ENCODE measurements at regions not wholly inside any gene's neighbourhood (a gene's known extent, or its start where the extent isn't known, plus 50 kb on each side); places are given as distances from the start of the nearest gene placed in this dataset.

GRCh38 chr5:2556375-2556966 is 195.0 kb downstream of the IRX2 start:
- no peak overlapping the region for H3K4me3 ChIP-seq (IDR thresholded peaks at IDR 0.05; ENCODE audit: insufficient read depth, low read depth, low read length)
- H3K79me2 ChIP-seq (ENCODE audit: insufficient read depth, low read depth) = no peaks in the 10 kb centered on the region
- H3K4me2 ChIP-seq = no peak overlapping the region
- H4K20me1 ChIP-seq (ENCODE audit: insufficient read depth) = no peaks in the 10 kb centered on the region
- no peak for TF ChIP-seq CTCF (conservative IDR thresholded peaks at IDR 0.05; ENCODE audit: low read depth, low read length)
- H3K27ac ChIP-seq = no peak overlapping the region
- no peaks in the 10 kb centered on the region for H3K27me3 ChIP-seq (ENCODE audit: insufficient read depth, low read depth)
- no peaks in the 10 kb centered on the region for H3K36me3 ChIP-seq (ENCODE audit: insufficient read depth)
- H3K4me1 ChIP-seq (ENCODE audit: low read depth, poor library complexity, severe bottlenecking) = no peaks in the 10 kb centered on the region
- H3K9ac ChIP-seq = no peak overlapping the region
- H2AFZ ChIP-seq (ENCODE audit: low read depth) = no peak overlapping the region

- H3K4me1 ChIP-seq (ENCODE audit: low read depth, poor library complexity, severe bottlenecking) = no peaks in the 10 kb centered on the region
- H3K27ac ChIP-seq = no peak overlapping the region
- TF ChIP-seq CTCF (conservative IDR thresholded peaks at IDR 0.05; ENCODE audit: low read depth, low read length) = no peak
Measured at GRCh38 chr5:2553611-2554010, 197.9 kb downstream of the IRX2 start.

GRCh38 chr5:2550509-2550908 is 201.0 kb downstream of the IRX2 start:
- Histone ChIP-seq H3K4me1 (ENCODE audit: low read depth, poor library complexity, severe bottlenecking) (no peaks in the 10 kb centered on the region), H4K20me1 (ENCODE audit: insufficient read depth) (no peaks in the 10 kb centered on the region), H3K27me3 (ENCODE audit: insufficient read depth, low read depth) (no peaks in the 10 kb centered on the region), H2AFZ (ENCODE audit: low read depth) (no peak overlapping the region), H3K36me3 (ENCODE audit: insufficient read depth) (no peaks in the 10 kb centered on the region), H3K4me2 (no peak overlapping the region), H3K9ac (no peak overlapping the region), H3K79me2 (ENCODE audit: insufficient read depth, low read depth) (no peaks in the 10 kb centered on the region), H3K27ac (no peak overlapping the region), H3K4me3 (IDR thresholded peaks at IDR 0.05; ENCODE audit: insufficient read depth, low read depth, low read length) (no peak overlapping the region)
- TF ChIP-seq CTCF (conservative IDR thresholded peaks at IDR 0.05; ENCODE audit: low read depth, low read length) = no peak

More at GRCh38 chr5:2553611-2554010, 197.9 kb downstream of the IRX2 start:
- Histone ChIP-seq H3K9ac (no peak overlapping the region), H3K4me3 (IDR thresholded peaks at IDR 0.05; ENCODE audit: insufficient read depth, low read depth, low read length) (no peak overlapping the region), H3K27me3 (ENCODE audit: insufficient read depth, low read depth) (no peaks in the 10 kb centered on the region), H3K79me2 (ENCODE audit: insufficient read depth, low read depth) (no peaks in the 10 kb centered on the region), H4K20me1 (ENCODE audit: insufficient read depth) (no peaks in the 10 kb centered on the region), H3K4me2 (no peak overlapping the region), H2AFZ (ENCODE audit: low read depth) (no peak overlapping the region), H3K36me3 (ENCODE audit: insufficient read depth) (no peaks in the 10 kb centered on the region)

- Histone ChIP-seq H3K4me1 (ENCODE audit: low read depth, poor library complexity, severe bottlenecking) (no peaks in the 10 kb centered on the region), H3K4me2 (no peak overlapping the region), H4K20me1 (ENCODE audit: insufficient read depth) (no peaks in the 10 kb centered on the region), H3K79me2 (ENCODE audit: insufficient read depth, low read depth) (no peaks in the 10 kb centered on the region), H3K27me3 (ENCODE audit: insufficient read depth, low read depth) (no peaks in the 10 kb centered on the region), H3K36me3 (ENCODE audit: insufficient read depth) (no peaks in the 10 kb centered on the region), H2AFZ (ENCODE audit: low read depth) (no peak overlapping the region), H3K4me3 (IDR thresholded peaks at IDR 0.05; ENCODE audit: insufficient read depth, low read depth, low read length) (no peak overlapping the region), H3K9ac (no peak overlapping the region), H3K27ac (no peak overlapping the region)
- TF ChIP-seq CTCF (conservative IDR thresholded peaks at IDR 0.05; ENCODE audit: low read depth, low read length) = no peak
Measured at GRCh38 chr5:2549900-2550299, 201.6 kb downstream of the IRX2 start.

Data from KMS-11 (cell line).